SU-DHL-6 (cell line): ENCODE measurements at regions not wholly inside any gene's neighbourhood (a gene's known extent, or its start where the extent isn't known, plus 50 kb on each side); places are given as distances from the start of the nearest gene placed in this dataset.

ENCODE experiments used
- H2AFZ ChIP-seq: fragments of 200-600 bp; sonication (generic); 2 replicates; pipeline ENCODE4 v1.6.1; 2014; ENCODE audit warnings: low read depth, mild to moderate bottlenecking, moderate library complexity, mixed read lengths, antibody characterized with exemption, low read length; ENCODE audit not compliant: severe bottlenecking
- H3F3A ChIP-seq: fragments of 200-600 bp; shearing (Covaris generic); 2 replicates; pipeline ENCODE4 v1.6.0; 2016; ENCODE audit warnings: antibody characterized with exemption, mild to moderate bottlenecking; ENCODE audit not compliant: insufficient read depth
- H3K27ac ChIP-seq: fragments of 200-600 bp; sonication (generic); 2 replicates; pipeline ENCODE4 v1.5.1; 2016; ENCODE audit warnings: low read depth, mild to moderate bottlenecking, low read length, moderate library complexity, mixed read lengths
- H3K27me3 ChIP-seq: fragments of 200-600 bp; sonication (generic), shearing (Covaris generic); 2 replicates; pipeline ENCODE4 v1.6.0; 2014; ENCODE audit warnings: mild to moderate bottlenecking, low read length
- H3K36me3 ChIP-seq: fragments of 200-600 bp; sonication (generic); 2 replicates; pipeline ENCODE4 v1.6.1; 2014; ENCODE audit warnings: mild to moderate bottlenecking, low read length, mixed read lengths
- H3K4me2 ChIP-seq: fragments of 300-600, 200-600 bp; shearing (Covaris generic), sonication (generic); 2 replicates; pipeline ENCODE4 v1.6.0; 2014; ENCODE audit warnings: low read length, low read depth, mild to moderate bottlenecking; ENCODE audit not compliant: poor library complexity, severe bottlenecking
- H3K4me3 ChIP-seq: fragments of 200-600 bp; sonication (generic); 2 replicates; pipeline ENCODE4 v1.5.1; 2014; ENCODE audit warnings: antibody characterized with exemption, low read length, mild to moderate bottlenecking, mixed read lengths; ENCODE audit not compliant: insufficient read depth, poor library complexity, severe bottlenecking
- H3K79me2 ChIP-seq: fragments of 200-600 bp; sonication (generic); 2 replicates; pipeline ENCODE4 v1.6.1; 2014; ENCODE audit warnings: mild to moderate bottlenecking, low read length, moderate library complexity; ENCODE audit not compliant: insufficient read depth
- H3K9ac ChIP-seq: fragments of 200-600 bp; sonication (generic); 2 replicates; pipeline ENCODE4 v1.7.0; 2014; ENCODE audit warnings: mild to moderate bottlenecking, low read length
- H3K9me2 ChIP-seq: fragments of 200-600 bp; sonication (generic); replicated peaks from 2 replicates; pipeline ENCODE4 v1.6.1; 2014; ENCODE audit warnings: low read length; ENCODE audit not compliant: insufficient read depth
- H3K9me3 ChIP-seq: fragments of 200-600 bp; sonication (generic); 2 replicates; pipeline ENCODE4 v1.6.1; 2014; ENCODE audit warnings: low read length, mixed read lengths; ENCODE audit not compliant: insufficient read depth
- H4K20me1 ChIP-seq: fragments of 200-600 bp; sonication (generic); 2 replicates; pipeline ENCODE4 v1.6.1; 2014; ENCODE audit warnings: low read depth, mild to moderate bottlenecking, antibody characterized with exemption, low read length, moderate library complexity, mixed read lengths
- EZH2phosphoT487 ChIP-seq: fragments of 200-600 bp; sonication (generic), shearing (Covaris generic); conservative IDR thresholded peaks from 2 replicates; pipeline ENCODE4 v1.6.1; 2018; ENCODE audit warnings: mild to moderate bottlenecking, antibody characterized with exemption, low read length, moderate library complexity, mixed read lengths
- TF ChIP-seq, protein P1 (sequence below): fragments of 200-600 bp; sonication (generic); IDR thresholded peaks from one replicate; pipeline ENCODE4 v1.5.1; 2017; ENCODE audit warnings: antibody characterized with exemption, mild to moderate bottlenecking, low read length, moderate library complexity; ENCODE audit not compliant: insufficient read depth, poor library complexity, severe bottlenecking

GRCh38 chr6:77021232-77021631, 442.1 kb downstream of the HTR1B start:
- Histone ChIP-seq H3K36me3 (no peaks in the 10 kb centered on the region), H3K4me3 (no peak overlapping the region), H3F3A (no peaks in the 10 kb centered on the region), H3K27ac (no peak overlapping the region), H3K9me2 (no peaks in the 10 kb centered on the region), H4K20me1 (no peaks in the 10 kb centered on the region), H3K27me3 (no peaks in the 10 kb centered on the region), H3K79me2 (no peaks in the 10 kb centered on the region), H3K9me3 (no peaks in the 10 kb centered on the region), H3K9ac (no peak overlapping the region), H2AFZ (no peak overlapping the region), H3K4me2 (no peak overlapping the region)
- TF ChIP-seq EZH2phosphoT487, result no peak
- TF ChIP-seq, protein P1, sequence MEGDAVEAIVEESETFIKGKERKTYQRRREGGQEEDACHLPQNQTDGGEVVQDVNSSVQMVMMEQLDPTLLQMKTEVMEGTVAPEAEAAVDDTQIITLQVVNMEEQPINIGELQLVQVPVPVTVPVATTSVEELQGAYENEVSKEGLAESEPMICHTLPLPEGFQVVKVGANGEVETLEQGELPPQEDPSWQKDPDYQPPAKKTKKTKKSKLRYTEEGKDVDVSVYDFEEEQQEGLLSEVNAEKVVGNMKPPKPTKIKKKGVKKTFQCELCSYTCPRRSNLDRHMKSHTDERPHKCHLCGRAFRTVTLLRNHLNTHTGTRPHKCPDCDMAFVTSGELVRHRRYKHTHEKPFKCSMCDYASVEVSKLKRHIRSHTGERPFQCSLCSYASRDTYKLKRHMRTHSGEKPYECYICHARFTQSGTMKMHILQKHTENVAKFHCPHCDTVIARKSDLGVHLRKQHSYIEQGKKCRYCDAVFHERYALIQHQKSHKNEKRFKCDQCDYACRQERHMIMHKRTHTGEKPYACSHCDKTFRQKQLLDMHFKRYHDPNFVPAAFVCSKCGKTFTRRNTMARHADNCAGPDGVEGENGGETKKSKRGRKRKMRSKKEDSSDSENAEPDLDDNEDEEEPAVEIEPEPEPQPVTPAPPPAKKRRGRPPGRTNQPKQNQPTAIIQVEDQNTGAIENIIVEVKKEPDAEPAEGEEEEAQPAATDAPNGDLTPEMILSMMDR, result no peak

- no peaks in the 10 kb centered on the region for H3K79me2 ChIP-seq
- H2AFZ ChIP-seq, result no peak overlapping the region
- TF ChIP-seq, protein P1, result no peak
- no peak for TF ChIP-seq EZH2phosphoT487
- H3K27me3 ChIP-seq, result no peaks in the 10 kb centered on the region
- H3K4me3 ChIP-seq, result no peak overlapping the region
- H4K20me1 ChIP-seq, result no peaks in the 10 kb centered on the region
- no peaks in the 10 kb centered on the region for H3K9me2 ChIP-seq
- no peaks in the 10 kb centered on the region for H3K9me3 ChIP-seq
- H3K27ac ChIP-seq, result no peak overlapping the region
- no peak overlapping the region for H3K9ac ChIP-seq
- H3K4me2 ChIP-seq, result no peak overlapping the region
- no peaks in the 10 kb centered on the region for H3F3A ChIP-seq
- no peaks in the 10 kb centered on the region for H3K36me3 ChIP-seq
Observed at GRCh38 chr6:77019081-77019480, 444.2 kb downstream of the HTR1B start.

- H3K9me2 ChIP-seq, result no peaks in the 10 kb centered on the region
- H3K9me3 ChIP-seq, result no peaks in the 10 kb centered on the region
- no peak overlapping the region for H3K4me2 ChIP-seq
- H3K27me3 ChIP-seq, result no peaks in the 10 kb centered on the region
- TF ChIP-seq EZH2phosphoT487, result no peak
- TF ChIP-seq, protein P1, result no peak
- H3K4me3 ChIP-seq, result no peak overlapping the region
- no peak overlapping the region for H2AFZ ChIP-seq
- H3K27ac ChIP-seq, result no peak overlapping the region
- H3F3A ChIP-seq, result no peaks in the 10 kb centered on the region
- H3K36me3 ChIP-seq, result no peaks in the 10 kb centered on the region
- no peak overlapping the region for H3K9ac ChIP-seq
- no peaks in the 10 kb centered on the region for H3K79me2 ChIP-seq
- no peaks in the 10 kb centered on the region for H4K20me1 ChIP-seq
Observed at GRCh38 chr6:77017537-77017936, 445.8 kb downstream of the HTR1B start.
